ENCODE measurements at regions not wholly inside any gene's neighbourhood (a gene's known extent, or its start where the extent isn't known, plus 50 kb on each side); places are given as distances from the start of the nearest gene placed in this dataset.

- no peak overlapping the region for H4K91ac ChIP-seq (replicated peaks; ENCODE audit: insufficient read length, low read length)
- no peak overlapping the region for H4K5ac ChIP-seq (ENCODE audit: insufficient read length, low read depth, low read length)
- no peaks in the 10 kb centered on the region for H3K36me3 ChIP-seq (ENCODE audit: control insufficient read depth in 2 of 4, insufficient read depth in 4 of 4, low read length in 3 of 4)
- H4K20me1 ChIP-seq (replicated peaks in 1 of 2; ENCODE audit: control insufficient read depth in 1 of 2, insufficient read depth in 2 of 2, low read length in 2 of 2) = no peaks in the 10 kb centered on the region
- H2BK15ac ChIP-seq (ENCODE audit: low read length) = no peak overlapping the region
- H3K27me3 ChIP-seq (replicated peaks in 1 of 4; ENCODE audit: control insufficient read depth in 3 of 4, extremely low read depth in 1 of 4, insufficient read depth in 3 of 4, low read length in 3 of 4) = no peaks in the 10 kb centered on the region; a peak in 1 of 7 replicates
- no peak overlapping the region for H2AFZ ChIP-seq (ENCODE audit: low read length)
- FAIRE-seq (no peak), DNase-seq (ENCODE audit: low read depth in 1 of 2, low spot score in 2 of 2) (no peak)
- H3K9ac ChIP-seq (replicated peaks in 1 of 4; ENCODE audit: extremely low read depth in 1 of 4, low read depth in 3 of 4, low read length in 3 of 4) = no peak overlapping the region
- no peaks in the 10 kb centered on the region for H3K79me1 ChIP-seq (ENCODE audit: low read depth, low read length)
- H3K79me2 ChIP-seq (ENCODE audit: control insufficient read depth in 1 of 2, insufficient read depth in 2 of 2, low read length in 2 of 2) = no peaks in the 10 kb centered on the region
- POLR2A ChIA-PET (ENCODE audit: partially characterized antibody) = interaction anchor here (1.8 kb wide), 1 partner anchor 8 kb away, joined by 4 read pairs; no protein-coding TSS in a partner anchor
- H3K23me2 ChIP-seq (ENCODE audit: low read depth, low read length) = no peaks in the 10 kb centered on the region; the same call in 1 of the 2 replicates
- no peak overlapping the region for H3K27ac ChIP-seq (ENCODE audit: low read depth, low read length)
- CTCF ChIA-PET (ENCODE audit: partially characterized antibody) = interaction anchor here (0.8 kb wide), 1 partner anchor 10 kb away, joined by 3 read pairs; no protein-coding TSS in a partner anchor
- no peak overlapping the region for H2BK5ac ChIP-seq (ENCODE audit: low read depth, low read length)
- H2BK20ac ChIP-seq (ENCODE audit: low read length) = no peak overlapping the region
- H3K4ac ChIP-seq (replicated peaks; ENCODE audit: insufficient read length, low read depth, low read length) = no peak overlapping the region
- H2AK5ac ChIP-seq (ENCODE audit: low read depth, low read length) = no peak overlapping the region
- H3K23ac ChIP-seq (ENCODE audit: insufficient read length) = no peak overlapping the region
- no peak overlapping the region for H2BK120ac ChIP-seq (replicated peaks; ENCODE audit: low read depth, low read length)
- H3K9me3 ChIP-seq (ENCODE audit: insufficient read depth in 2 of 2, low read depth in 1 of 2, low read length in 1 of 2) = no peaks in the 10 kb centered on the region
- no peak overlapping the region for H3K18ac ChIP-seq (ENCODE audit: extremely low read depth, low read length)
- no peak overlapping the region for H3K14ac ChIP-seq (ENCODE audit: insufficient read length)
- no peak overlapping the region for H3K4me3 ChIP-seq (ENCODE audit: extremely low read depth in 1 of 4, insufficient read depth in 2 of 4, low read depth in 3 of 4, low read length in 4 of 4)
- H3K4me2 ChIP-seq (ENCODE audit: insufficient read depth in 1 of 2, low read depth in 2 of 2, low read length in 2 of 2) = no peak overlapping the region
- no peaks in the 10 kb centered on the region for H3K4me1 ChIP-seq (replicated peaks in 1 of 4; ENCODE audit: control insufficient read depth in 3 of 4, insufficient read depth in 4 of 4, low read length in 3 of 4)
- H2BK12ac ChIP-seq (ENCODE audit: low read depth, low read length) = no peak overlapping the region
- no peak overlapping the region for H4K8ac ChIP-seq (ENCODE audit: extremely low read depth, insufficient read depth, low read length)
- H3K56ac ChIP-seq (replicated peaks; ENCODE audit: insufficient read length, low read depth, low read length) = no peak overlapping the region
- WGBS, 2 experiments (ENCODE audit: extremely low coverage in 1 of 2, insufficient coverage in 1 of 2, insufficient read length in 1 of 2, insufficient replicate concordance in 2 of 2, low coverage in 1 of 2, low lambda C conversion rate in 2 of 2, missing lambda C conversion rate in 1 of 2) = 83% methylated on average over 3 of the region's 3 CpGs; no CpG with 5 or more reads in 1 of the 2 experiments
- no peak for TF ChIP-seq NANOG (IDR thresholded peaks at IDR 0.05; ENCODE audit: insufficient read depth, low read depth, low read length, poor library complexity, severe bottlenecking)
- TF ChIP-seq YY1 (IDR thresholded peaks at IDR 0.05; ENCODE audit: low read depth, low read length) = no peak
- no peak for TF ChIP-seq ZNF274 (IDR thresholded peaks at IDR 0.05; ENCODE audit: borderline replicate concordance, extremely low read depth, low read length)
- TF ChIP-seq GTF2F1 (IDR thresholded peaks at IDR 0.05; ENCODE audit: borderline replicate concordance, low read depth, low read length) = no peak
- TF ChIP-seq KDM5A (IDR thresholded peaks at IDR 0.05; ENCODE audit: low read length) = no peak
- no peak for TF ChIP-seq MAX (IDR thresholded peaks at IDR 0.05)
- no peak for TF ChIP-seq CEBPB (IDR thresholded peaks at IDR 0.05; ENCODE audit: low read depth, low read length)
- no peak for TF ChIP-seq TAF1 (IDR thresholded peaks at IDR 0.05; ENCODE audit: low read depth, low read length)
- no peak for TF ChIP-seq SP2 (IDR thresholded peaks at IDR 0.05; ENCODE audit: low read length)
- TF ChIP-seq CHD1 (IDR thresholded peaks at IDR 0.05; ENCODE audit: low read depth, low read length) = no peak
- no peak for TF ChIP-seq RAD21 (IDR thresholded peaks at IDR 0.05 in 1 of 2, conservative IDR thresholded peaks at IDR 0.05 in 1 of 2; ENCODE audit: low read depth in 2 of 2, low read length in 2 of 2)
- TF ChIP-seq SIN3A (conservative IDR thresholded peaks at IDR 0.05 in 1 of 2, IDR thresholded peaks at IDR 0.05 in 1 of 2; ENCODE audit: low read depth in 1 of 2, low read length in 2 of 2) = no peak
- TF ChIP-seq TAF7 (optimal IDR thresholded peaks at IDR 0.05; ENCODE audit: borderline replicate concordance, low read depth, low read length) = no peak
- TF ChIP-seq CTBP2 (IDR thresholded peaks at IDR 0.05; ENCODE audit: borderline replicate concordance, insufficient read depth, insufficient read length, low read length) = no peak
- TF ChIP-seq POLR2AphosphoS5 (IDR thresholded peaks at IDR 0.05; ENCODE audit: low read depth, low read length) = no peak
Measured at GRCh38 chr1:22196041-22196440, 53.1 kb upstream of the WNT4 start.

Data from H1 (cell line).